ENCODE measurements at regions not wholly inside any gene's neighbourhood (a gene's known extent, or its start where the extent isn't known, plus 50 kb on each side); places are given as distances from the start of the nearest gene placed in this dataset.

- Mint-ChIP-seq H3K27me3 (ENCODE audit: insufficient read depth, low read depth) (peaks cover 8% of the 10 kb centered on the region), H3K4me3 (no peak overlapping the region), H3K36me3 (no peaks in the 10 kb centered on the region), H3K27ac (peak overlapping the region; percentile 12), H3K9me3 (peaks cover 5% of the 10 kb centered on the region), H3K4me1 (peaks cover 21% of the 10 kb centered on the region)
- Histone ChIP-seq H4K20me1 (ENCODE audit: low read depth) (no peaks in the 10 kb centered on the region), H3K4me2 (no peak overlapping the region), H3K27me3 (no peaks in the 10 kb centered on the region), H3K36me3 (no peaks in the 10 kb centered on the region), H3F3A (ENCODE audit: low read depth) (peaks cover 4% of the 10 kb centered on the region), H3K9ac (no peak overlapping the region), H2AFZ (replicated peaks) (no peak overlapping the region), H3K4me3 (no peak overlapping the region), H3K4me1 (peaks cover 6% of the 10 kb centered on the region), H3K9me3 (ENCODE audit: low read depth) (no peaks in the 10 kb centered on the region), H3K27ac (no peak overlapping the region), H3K79me2 (ENCODE audit: low read depth) (no peaks in the 10 kb centered on the region)
- DNase-seq (ENCODE audit: low spot score), result no peak
- TF ChIP-seq EZH2 (IDR thresholded peaks at IDR 0.05) (no peak), CTCF (IDR thresholded peaks at IDR 0.05) (no peak), EZH2phosphoT487 (IDR thresholded peaks at IDR 0.05) (no peak)
These were observed 76.4 kb downstream of the LSM3 start for GRCh38 chr3:14254812-14255702.

GRCh38 chr3:14256046-14256445 is 77.4 kb downstream of the LSM3 start:
- no peak overlapping the region for H2AFZ ChIP-seq (replicated peaks)
- H3K27ac ChIP-seq, result no peak overlapping the region

GRCh38 chr3:14256561-14257342 is 78.1 kb downstream of the LSM3 start:
- Histone ChIP-seq H3K4me1 (peaks cover 6% of the 10 kb centered on the region), H3K4me2 (no peak overlapping the region), H3F3A (ENCODE audit: low read depth) (peaks cover 4% of the 10 kb centered on the region), H4K20me1 (ENCODE audit: low read depth) (no peaks in the 10 kb centered on the region), H3K79me2 (ENCODE audit: low read depth) (no peaks in the 10 kb centered on the region), H3K27me3 (no peaks in the 10 kb centered on the region), H3K9ac (no peak overlapping the region), H3K9me3 (ENCODE audit: low read depth) (no peaks in the 10 kb centered on the region), H3K4me3 (no peak overlapping the region), H3K27ac (no peak overlapping the region), H3K36me3 (no peaks in the 10 kb centered on the region), H2AFZ (replicated peaks) (no peak overlapping the region)
- DNase-seq (ENCODE audit: low spot score), result peak; percentile 58
- no peaks in the 10 kb centered on the region for H3K36me3 Mint-ChIP-seq
- H3K9me3 Mint-ChIP-seq, result no peaks in the 10 kb centered on the region
- TF ChIP-seq CTCF (IDR thresholded peaks at IDR 0.05) (no peak), EZH2phosphoT487 (IDR thresholded peaks at IDR 0.05) (no peak), EZH2 (IDR thresholded peaks at IDR 0.05) (no peak)
- no peak overlapping the region for H3K4me3 Mint-ChIP-seq
- peaks cover 26% of the 10 kb centered on the region for H3K4me1 Mint-ChIP-seq
- no peak overlapping the region for H3K27ac Mint-ChIP-seq
- H3K27me3 Mint-ChIP-seq (ENCODE audit: insufficient read depth, low read depth), result peaks cover 10% of the 10 kb centered on the region

More at GRCh38 chr3:14256046-14256445, 77.4 kb downstream of the LSM3 start:
- no peak for DNase-seq (ENCODE audit: low spot score)
- Mint-ChIP-seq H3K9me3 (peaks cover under 1% of the 10 kb centered on the region), H3K4me3 (no peak overlapping the region), H3K27ac (peak overlapping the region; percentile 5), H3K27me3 (ENCODE audit: insufficient read depth, low read depth) (peaks cover 8% of the 10 kb centered on the region), H3K4me1 (peaks cover 21% of the 10 kb centered on the region), H3K36me3 (no peaks in the 10 kb centered on the region)
- TF ChIP-seq CTCF (IDR thresholded peaks at IDR 0.05) (no peak), EZH2phosphoT487 (IDR thresholded peaks at IDR 0.05) (no peak), EZH2 (IDR thresholded peaks at IDR 0.05) (no peak)
- H3K36me3 ChIP-seq, result no peaks in the 10 kb centered on the region
- H4K20me1 ChIP-seq (ENCODE audit: low read depth), result no peaks in the 10 kb centered on the region
- H3K4me3 ChIP-seq, result no peak overlapping the region
- no peaks in the 10 kb centered on the region for H3K79me2 ChIP-seq (ENCODE audit: low read depth)
- peaks cover 6% of the 10 kb centered on the region for H3K4me1 ChIP-seq
- H3K9me3 ChIP-seq (ENCODE audit: low read depth), result no peaks in the 10 kb centered on the region
- H3K4me2 ChIP-seq, result no peak overlapping the region
- H3F3A ChIP-seq (ENCODE audit: low read depth), result peaks cover 4% of the 10 kb centered on the region
- no peak overlapping the region for H3K9ac ChIP-seq
- no peaks in the 10 kb centered on the region for H3K27me3 ChIP-seq
